WTC11 (cell line): ENCODE measurements at regions not wholly inside any gene's neighbourhood (a gene's known extent, or its start where the extent isn't known, plus 50 kb on each side); places are given as distances from the start of the nearest gene placed in this dataset.

Source experiments
- ATAC-seq: fragments of 200-7000 bp; cut with Tn5 transposase; 2 replicates; pipeline ENCODE4 v1.10.0; 2021; ENCODE audit warnings: mild to moderate bottlenecking, moderate library complexity
- CTCF ChIA-PET: fragments of 300-600 bp; sonication (Branson Sonifier 250); formaldehyde crosslinking; loops from one replicate; lab custom pipeline; 2021; ENCODE audit warnings: antibody characterized with exemption; lab: Charles Lee
- POLR2A ChIA-PET: fragments of 350-600 bp; sonication (Branson Sonifier 250); formaldehyde crosslinking; loops from one replicate; lab custom pipeline; 2021; ENCODE audit warnings: antibody characterized with exemption; lab: Charles Lee
- DNase-seq: peaks from one replicate; pipeline ENCODE4 v3.0.0; 2021; ENCODE audit warnings: low spot score
- H3K27ac Mint-ChIP-seq: 2 replicates; pipeline ENCODE4 v1.8.0; 2021; ENCODE audit warnings: mixed read lengths
- H3K27me3 Mint-ChIP-seq: 2 replicates; pipeline ENCODE4 v1.8.0; 2021; ENCODE audit warnings: low read depth, mild to moderate bottlenecking, moderate library complexity, mixed read lengths
- H3K36me3 Mint-ChIP-seq: 2 replicates; pipeline ENCODE4 v1.8.0; 2021; ENCODE audit warnings: mixed read lengths
- H3K4me1 Mint-ChIP-seq: 2 replicates; pipeline ENCODE4 v1.8.0; 2022; ENCODE audit warnings: mixed read lengths
- H3K4me3 Mint-ChIP-seq: 2 replicates; pipeline ENCODE4 v1.8.0; 2021; ENCODE audit warnings: mild to moderate bottlenecking, moderate library complexity, mixed read lengths
- H3K9me3 Mint-ChIP-seq: 2 replicates; pipeline ENCODE4 v1.8.0; 2021; ENCODE audit warnings: mixed read lengths
- GABPB1 ChIP-seq: sonication (generic); formaldehyde crosslinking; IDR thresholded peaks from 2 replicates; pipeline ENCODE4 v1.8.1; 2023; ENCODE audit warnings: mild to moderate bottlenecking, missing genetic modification reagents
- JAZF1 ChIP-seq: fragments of 250-450 bp; sonication (Bioruptor Pico); IDR thresholded peaks from 2 replicates; pipeline ENCODE4 v1.9.0; 2021; ENCODE audit warnings: moderate library complexity, mild to moderate bottlenecking, inconsistent platforms
- KAT7 ChIP-seq: sonication (generic); formaldehyde crosslinking; IDR thresholded peaks from 2 replicates; pipeline ENCODE4 v1.8.1; 2023; ENCODE audit warnings: missing genetic modification reagents, mild to moderate bottlenecking, borderline replicate concordance
- MXD4 ChIP-seq: fragments of 250-450 bp; sonication (Bioruptor Pico); IDR thresholded peaks from 2 replicates; pipeline ENCODE4 v1.8.0; 2021; ENCODE audit warnings: mild to moderate bottlenecking, moderate library complexity, borderline replicate concordance
- MYBL2 ChIP-seq: sonication (generic); formaldehyde crosslinking; IDR thresholded peaks from 2 replicates; pipeline ENCODE4 v1.8.1; 2023; ENCODE audit warnings: mild to moderate bottlenecking, moderate library complexity, missing genetic modification reagents
- NFE2L1 ChIP-seq: sonication (generic); formaldehyde crosslinking; IDR thresholded peaks from 2 replicates; pipeline ENCODE4 v1.8.1; 2023; ENCODE audit warnings: missing genetic modification reagents
- RORB ChIP-seq: fragments of 250-450 bp; sonication (Bioruptor Pico); IDR thresholded peaks from 2 replicates; pipeline ENCODE4 v1.9.0; 2021; ENCODE audit warnings: mild to moderate bottlenecking
- SP1 ChIP-seq: sonication (generic); formaldehyde crosslinking; conservative IDR thresholded peaks from 2 replicates; pipeline ENCODE4 v1.8.1; 2022; ENCODE audit warnings: missing genetic modification reagents
- TCF7 ChIP-seq: sonication (generic); formaldehyde crosslinking; IDR thresholded peaks from 2 replicates; pipeline ENCODE4 v1.8.0; 2022; ENCODE audit warnings: mild to moderate bottlenecking, low read depth, missing genetic modification reagents, moderate library complexity
- ZNF121 ChIP-seq: sonication (generic); formaldehyde crosslinking; IDR thresholded peaks from 2 replicates; pipeline ENCODE4 v1.8.0; 2023; ENCODE audit warnings: missing genetic modification reagents
- ZNF138 ChIP-seq: sonication (generic); formaldehyde crosslinking; conservative IDR thresholded peaks from 2 replicates; pipeline ENCODE4 v1.8.1; 2022; ENCODE audit warnings: mild to moderate bottlenecking, moderate library complexity, missing genetic modification reagents
- ZNF317 ChIP-seq: sonication (generic); formaldehyde crosslinking; IDR thresholded peaks from 2 replicates; pipeline ENCODE4 v1.8.1; 2023; ENCODE audit warnings: low read depth, mild to moderate bottlenecking, moderate library complexity, missing genetic modification reagents, borderline replicate concordance
- ZNF416 ChIP-seq: fragments of 250-450 bp; sonication (Bioruptor Pico); IDR thresholded peaks from 2 replicates; pipeline ENCODE4 v1.9.0; 2021; ENCODE audit warnings: mild to moderate bottlenecking, inconsistent platforms
- ZNF671 ChIP-seq: fragments of 250-450 bp; sonication (Bioruptor Pico); IDR thresholded peaks from 2 replicates; pipeline ENCODE4 v1.8.0; 2021; ENCODE audit warnings: mild to moderate bottlenecking
- TF ChIP-seq, protein P1 (sequence below): sonication (generic); formaldehyde crosslinking; IDR thresholded peaks from 2 replicates; pipeline ENCODE4 v1.8.0; 2022; ENCODE audit warnings: mild to moderate bottlenecking, missing genetic modification reagents
- TF ChIP-seq, protein P2 (sequence below): sonication (generic); formaldehyde crosslinking; IDR thresholded peaks from 2 replicates; pipeline ENCODE4 v1.8.0; 2022; ENCODE audit warnings: missing genetic modification reagents
- TF ChIP-seq, protein P3 (sequence below): sonication (generic); formaldehyde crosslinking; IDR thresholded peaks from 2 replicates; pipeline ENCODE4 v1.8.0; 2023; ENCODE audit warnings: missing genetic modification reagents
- TF ChIP-seq, protein P4 (sequence below): sonication (generic); formaldehyde crosslinking; IDR thresholded peaks from 2 replicates; pipeline ENCODE4 v1.8.1; 2023; ENCODE audit warnings: mild to moderate bottlenecking, missing genetic modification reagents, moderate library complexity
- TF ChIP-seq, protein P5 (sequence below): fragments of 250-450 bp; sonication (Bioruptor Pico); IDR thresholded peaks from 2 replicates; pipeline ENCODE4 v1.8.0; 2021; ENCODE audit warnings: mild to moderate bottlenecking
- TF ChIP-seq, protein P6 (sequence below): fragments of 250-450 bp; sonication (Bioruptor Pico); IDR thresholded peaks from 2 replicates; pipeline ENCODE4 v1.9.0; 2021; ENCODE audit warnings: mild to moderate bottlenecking
- TF ChIP-seq, protein P7 (sequence below): sonication (generic); formaldehyde crosslinking; IDR thresholded peaks from 2 replicates; pipeline ENCODE4 v1.8.0; 2022; ENCODE audit warnings: mild to moderate bottlenecking, missing genetic modification reagents

DNA sequence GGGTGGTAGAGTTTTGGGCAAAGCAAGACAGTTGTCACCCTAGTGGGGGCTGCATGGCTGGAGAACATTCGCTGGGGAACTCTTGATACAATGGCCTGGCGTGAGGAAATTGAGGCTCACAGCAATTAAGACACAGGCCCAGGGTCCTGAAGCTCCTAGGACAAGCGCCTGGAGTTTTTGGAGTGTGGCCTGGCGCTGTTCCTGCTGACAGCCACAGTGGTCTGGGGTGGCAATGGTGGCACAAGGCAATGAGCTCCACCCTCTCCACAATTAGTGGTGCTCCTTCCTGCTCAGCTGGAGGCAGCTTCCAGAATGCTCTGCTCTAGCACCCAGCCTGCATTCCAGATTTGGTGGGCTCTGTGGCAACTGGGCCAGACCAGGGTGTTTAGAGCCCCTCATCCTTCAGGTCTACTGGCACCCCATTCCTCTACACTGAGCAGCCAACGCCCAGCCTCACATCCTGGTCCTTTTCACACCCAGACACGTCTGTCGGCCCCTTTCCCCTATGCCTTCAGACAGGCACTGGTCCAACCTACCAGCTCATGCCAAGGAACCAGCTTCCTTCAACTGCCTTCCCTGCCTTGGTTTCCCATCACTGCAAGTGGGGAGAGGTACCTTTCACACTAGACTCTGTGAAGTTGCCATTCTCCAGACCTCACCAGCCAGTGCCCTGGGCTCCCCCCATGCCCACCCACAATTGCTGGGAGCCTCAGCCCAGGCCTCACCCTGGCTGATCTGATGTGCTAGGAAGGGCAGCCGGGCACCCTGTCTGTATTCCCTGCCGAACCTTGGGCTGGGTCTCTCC lies 138.1 kb upstream of the COL5A1 start:
- DNase-seq (no peak), ATAC-seq (no peak)
- Mint-ChIP-seq H3K36me3 (no peaks in the 10 kb centered on the region), H3K27me3 (peaks cover 18% of the 10 kb centered on the region), H3K27ac (no peak overlapping the region), H3K9me3 (no peaks in the 10 kb centered on the region), H3K4me3 (no peak overlapping the region), H3K4me1 (no peaks in the 10 kb centered on the region; the same call in 1 of the 2 replicates)
- ChIA-PET POLR2A (no interaction called here), CTCF (interaction anchor here (1.2 to 3.0 kb wide), 3 partner anchors 11 to 186 kb away, joined by 3 to 12 read pairs (median 4); no protein-coding TSS in a partner anchor)
- TF ChIP-seq, protein P1, sequence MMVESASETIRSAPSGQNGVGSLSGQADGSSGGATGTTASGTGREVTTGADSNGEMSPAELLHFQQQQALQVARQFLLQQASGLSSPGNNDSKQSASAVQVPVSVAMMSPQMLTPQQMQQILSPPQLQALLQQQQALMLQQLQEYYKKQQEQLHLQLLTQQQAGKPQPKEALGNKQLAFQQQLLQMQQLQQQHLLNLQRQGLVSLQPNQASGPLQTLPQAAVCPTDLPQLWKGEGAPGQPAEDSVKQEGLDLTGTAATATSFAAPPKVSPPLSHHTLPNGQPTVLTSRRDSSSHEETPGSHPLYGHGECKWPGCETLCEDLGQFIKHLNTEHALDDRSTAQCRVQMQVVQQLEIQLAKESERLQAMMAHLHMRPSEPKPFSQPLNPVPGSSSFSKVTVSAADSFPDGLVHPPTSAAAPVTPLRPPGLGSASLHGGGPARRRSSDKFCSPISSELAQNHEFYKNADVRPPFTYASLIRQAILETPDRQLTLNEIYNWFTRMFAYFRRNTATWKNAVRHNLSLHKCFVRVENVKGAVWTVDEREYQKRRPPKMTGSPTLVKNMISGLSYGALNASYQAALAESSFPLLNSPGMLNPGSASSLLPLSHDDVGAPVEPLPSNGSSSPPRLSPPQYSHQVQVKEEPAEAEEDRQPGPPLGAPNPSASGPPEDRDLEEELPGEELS (CRISPR knock-in tag) = no peak
- TF ChIP-seq ZNF416 = no peak
- TF ChIP-seq, protein P2, sequence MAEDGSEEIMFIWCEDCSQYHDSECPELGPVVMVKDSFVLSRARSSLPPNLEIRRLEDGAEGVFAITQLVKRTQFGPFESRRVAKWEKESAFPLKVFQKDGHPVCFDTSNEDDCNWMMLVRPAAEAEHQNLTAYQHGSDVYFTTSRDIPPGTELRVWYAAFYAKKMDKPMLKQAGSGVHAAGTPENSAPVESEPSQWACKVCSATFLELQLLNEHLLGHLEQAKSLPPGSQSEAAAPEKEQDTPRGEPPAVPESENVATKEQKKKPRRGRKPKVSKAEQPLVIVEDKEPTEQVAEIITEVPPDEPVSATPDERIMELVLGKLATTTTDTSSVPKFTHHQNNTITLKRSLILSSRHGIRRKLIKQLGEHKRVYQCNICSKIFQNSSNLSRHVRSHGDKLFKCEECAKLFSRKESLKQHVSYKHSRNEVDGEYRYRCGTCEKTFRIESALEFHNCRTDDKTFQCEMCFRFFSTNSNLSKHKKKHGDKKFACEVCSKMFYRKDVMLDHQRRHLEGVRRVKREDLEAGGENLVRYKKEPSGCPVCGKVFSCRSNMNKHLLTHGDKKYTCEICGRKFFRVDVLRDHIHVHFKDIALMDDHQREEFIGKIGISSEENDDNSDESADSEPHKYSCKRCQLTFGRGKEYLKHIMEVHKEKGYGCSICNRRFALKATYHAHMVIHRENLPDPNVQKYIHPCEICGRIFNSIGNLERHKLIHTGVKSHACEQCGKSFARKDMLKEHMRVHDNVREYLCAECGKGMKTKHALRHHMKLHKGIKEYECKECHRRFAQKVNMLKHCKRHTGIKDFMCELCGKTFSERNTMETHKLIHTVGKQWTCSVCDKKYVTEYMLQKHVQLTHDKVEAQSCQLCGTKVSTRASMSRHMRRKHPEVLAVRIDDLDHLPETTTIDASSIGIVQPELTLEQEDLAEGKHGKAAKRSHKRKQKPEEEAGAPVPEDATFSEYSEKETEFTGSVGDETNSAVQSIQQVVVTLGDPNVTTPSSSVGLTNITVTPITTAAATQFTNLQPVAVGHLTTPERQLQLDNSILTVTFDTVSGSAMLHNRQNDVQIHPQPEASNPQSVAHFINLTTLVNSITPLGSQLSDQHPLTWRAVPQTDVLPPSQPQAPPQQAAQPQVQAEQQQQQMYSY (CRISPR knock-in tag) = no peak
- TF ChIP-seq, protein P3, sequence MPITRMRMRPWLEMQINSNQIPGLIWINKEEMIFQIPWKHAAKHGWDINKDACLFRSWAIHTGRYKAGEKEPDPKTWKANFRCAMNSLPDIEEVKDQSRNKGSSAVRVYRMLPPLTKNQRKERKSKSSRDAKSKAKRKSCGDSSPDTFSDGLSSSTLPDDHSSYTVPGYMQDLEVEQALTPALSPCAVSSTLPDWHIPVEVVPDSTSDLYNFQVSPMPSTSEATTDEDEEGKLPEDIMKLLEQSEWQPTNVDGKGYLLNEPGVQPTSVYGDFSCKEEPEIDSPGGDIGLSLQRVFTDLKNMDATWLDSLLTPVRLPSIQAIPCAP = no peak
- TF ChIP-seq, protein P4, sequence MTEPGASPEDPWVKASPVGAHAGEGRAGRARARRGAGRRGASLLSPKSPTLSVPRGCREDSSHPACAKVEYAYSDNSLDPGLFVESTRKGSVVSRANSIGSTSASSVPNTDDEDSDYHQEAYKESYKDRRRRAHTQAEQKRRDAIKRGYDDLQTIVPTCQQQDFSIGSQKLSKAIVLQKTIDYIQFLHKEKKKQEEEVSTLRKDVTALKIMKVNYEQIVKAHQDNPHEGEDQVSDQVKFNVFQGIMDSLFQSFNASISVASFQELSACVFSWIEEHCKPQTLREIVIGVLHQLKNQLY (CRISPR knock-in tag) = no peak

DNA sequence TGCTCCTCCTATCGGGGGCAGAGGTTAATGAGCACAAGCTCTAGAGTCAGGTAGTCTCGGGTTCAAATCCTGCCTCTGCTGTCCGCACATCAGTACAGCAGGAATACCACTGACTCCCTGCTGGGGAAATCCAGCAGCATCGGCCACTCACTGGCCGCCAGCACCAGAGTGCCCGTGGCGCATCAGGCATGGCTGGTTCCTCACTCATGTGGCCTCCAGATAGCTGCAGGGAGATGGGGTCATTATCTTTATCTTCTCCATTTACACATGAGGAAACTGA lies 137.6 kb upstream of the COL5A1 start:
- no peaks in the 10 kb centered on the region for H3K36me3 Mint-ChIP-seq
- H3K27ac Mint-ChIP-seq = no peak overlapping the region
- DNase-seq = no peak
- H3K4me1 Mint-ChIP-seq = no peaks in the 10 kb centered on the region; the same call in 1 of the 2 replicates
- TF ChIP-seq, protein P5, sequence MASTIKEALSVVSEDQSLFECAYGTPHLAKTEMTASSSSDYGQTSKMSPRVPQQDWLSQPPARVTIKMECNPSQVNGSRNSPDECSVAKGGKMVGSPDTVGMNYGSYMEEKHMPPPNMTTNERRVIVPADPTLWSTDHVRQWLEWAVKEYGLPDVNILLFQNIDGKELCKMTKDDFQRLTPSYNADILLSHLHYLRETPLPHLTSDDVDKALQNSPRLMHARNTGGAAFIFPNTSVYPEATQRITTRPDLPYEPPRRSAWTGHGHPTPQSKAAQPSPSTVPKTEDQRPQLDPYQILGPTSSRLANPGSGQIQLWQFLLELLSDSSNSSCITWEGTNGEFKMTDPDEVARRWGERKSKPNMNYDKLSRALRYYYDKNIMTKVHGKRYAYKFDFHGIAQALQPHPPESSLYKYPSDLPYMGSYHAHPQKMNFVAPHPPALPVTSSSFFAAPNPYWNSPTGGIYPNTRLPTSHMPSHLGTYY (CRISPR knock-in tag) = no peak
- TF ChIP-seq ZNF317 (CRISPR knock-in tag) = no peak
- ChIA-PET POLR2A (no interaction called here), CTCF (no interaction called here)
- peaks cover 18% of the 10 kb centered on the region for H3K27me3 Mint-ChIP-seq
- no peak for ATAC-seq
- H3K9me3 Mint-ChIP-seq = no peaks in the 10 kb centered on the region
- no peak overlapping the region for H3K4me3 Mint-ChIP-seq

DNA sequence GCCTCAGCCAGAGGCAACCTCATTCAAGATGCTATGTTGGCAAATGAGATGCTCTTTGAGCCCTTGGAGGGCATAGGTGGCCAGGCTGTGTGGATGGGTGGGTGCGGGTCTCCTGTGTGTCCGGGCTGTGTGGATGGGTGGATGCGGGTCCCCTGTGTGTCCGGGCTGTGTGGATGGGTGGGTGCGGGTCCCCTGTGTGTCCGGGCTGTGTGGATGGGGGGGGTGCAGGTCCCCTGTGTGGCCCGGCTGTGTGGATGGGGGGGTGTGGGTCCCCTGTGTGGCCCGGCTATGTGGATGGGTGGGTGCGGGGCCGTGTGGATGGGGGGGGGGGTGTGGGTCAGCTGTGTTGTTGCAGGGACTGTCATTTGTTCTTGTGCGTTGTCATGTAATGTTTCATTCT lies 136.6 kb upstream of the COL5A1 start:
- H3K36me3 Mint-ChIP-seq = no peaks in the 10 kb centered on the region
- POLR2A ChIA-PET = no interaction called here
- TF ChIP-seq, protein P6, sequence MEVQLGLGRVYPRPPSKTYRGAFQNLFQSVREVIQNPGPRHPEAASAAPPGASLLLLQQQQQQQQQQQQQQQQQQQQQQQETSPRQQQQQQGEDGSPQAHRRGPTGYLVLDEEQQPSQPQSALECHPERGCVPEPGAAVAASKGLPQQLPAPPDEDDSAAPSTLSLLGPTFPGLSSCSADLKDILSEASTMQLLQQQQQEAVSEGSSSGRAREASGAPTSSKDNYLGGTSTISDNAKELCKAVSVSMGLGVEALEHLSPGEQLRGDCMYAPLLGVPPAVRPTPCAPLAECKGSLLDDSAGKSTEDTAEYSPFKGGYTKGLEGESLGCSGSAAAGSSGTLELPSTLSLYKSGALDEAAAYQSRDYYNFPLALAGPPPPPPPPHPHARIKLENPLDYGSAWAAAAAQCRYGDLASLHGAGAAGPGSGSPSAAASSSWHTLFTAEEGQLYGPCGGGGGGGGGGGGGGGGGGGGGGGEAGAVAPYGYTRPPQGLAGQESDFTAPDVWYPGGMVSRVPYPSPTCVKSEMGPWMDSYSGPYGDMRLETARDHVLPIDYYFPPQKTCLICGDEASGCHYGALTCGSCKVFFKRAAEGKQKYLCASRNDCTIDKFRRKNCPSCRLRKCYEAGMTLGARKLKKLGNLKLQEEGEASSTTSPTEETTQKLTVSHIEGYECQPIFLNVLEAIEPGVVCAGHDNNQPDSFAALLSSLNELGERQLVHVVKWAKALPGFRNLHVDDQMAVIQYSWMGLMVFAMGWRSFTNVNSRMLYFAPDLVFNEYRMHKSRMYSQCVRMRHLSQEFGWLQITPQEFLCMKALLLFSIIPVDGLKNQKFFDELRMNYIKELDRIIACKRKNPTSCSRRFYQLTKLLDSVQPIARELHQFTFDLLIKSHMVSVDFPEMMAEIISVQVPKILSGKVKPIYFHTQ (CRISPR knock-in tag) = no peak
- TF ChIP-seq ZNF121 (CRISPR knock-in tag) = no peak
- TF ChIP-seq NFE2L1 = no peak
- TF ChIP-seq JAZF1 (CRISPR knock-in tag) = no peak
- TF ChIP-seq SP1 (CRISPR knock-in tag) = no peak
- no peak for TF ChIP-seq MYBL2
- TF ChIP-seq TCF7 (CRISPR knock-in tag) = no peak
- no peak for TF ChIP-seq RORB
- TF ChIP-seq, protein P7, sequence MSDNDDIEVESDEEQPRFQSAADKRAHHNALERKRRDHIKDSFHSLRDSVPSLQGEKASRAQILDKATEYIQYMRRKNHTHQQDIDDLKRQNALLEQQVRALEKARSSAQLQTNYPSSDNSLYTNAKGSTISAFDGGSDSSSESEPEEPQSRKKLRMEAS (CRISPR knock-in tag) = no peak
- TF ChIP-seq ZNF416 = no peak
- no peak for TF ChIP-seq KAT7 (CRISPR knock-in tag)
- no peak for TF ChIP-seq ZNF671 (CRISPR knock-in tag)
- no peak for TF ChIP-seq GABPB1 (CRISPR knock-in tag)
- TF ChIP-seq MXD4 (CRISPR knock-in tag) = no peak
- TF ChIP-seq ZNF138 = no peak

More for the DNA sequence above, 136.6 kb upstream of the COL5A1 start:
- Mint-ChIP-seq H3K27me3 (peaks cover 18% of the 10 kb centered on the region), H3K4me3 (no peak overlapping the region), H3K9me3 (no peaks in the 10 kb centered on the region), H3K27ac (no peak overlapping the region), H3K4me1 (no peaks in the 10 kb centered on the region; the same call in 1 of the 2 replicates)
- DNase-seq = no peak
- CTCF ChIA-PET = no interaction called here
- no peak for ATAC-seq
